SK-N-SH (cell line): ENCODE measurements at regions not wholly inside any gene's neighbourhood (a gene's known extent, or its start where the extent isn't known, plus 50 kb on each side); places are given as distances from the start of the nearest gene placed in this dataset.

Experiments used
- CTCF ChIA-PET: fragments of 300-600, 350-600 bp; formaldehyde crosslinking; extraction: SDS; loops from one replicate; lab custom pipeline; 2021; lab: Yijun Ruan, JAX
- POLR2A ChIA-PET: fragments of 350-600 bp; sonication (Branson Sonifier 250); formaldehyde crosslinking; extraction: SDS; loops from one replicate; lab custom pipeline; 2020; ENCODE audit warnings: antibody characterized with exemption, inconsistent platforms; lab: Yijun Ruan, JAX
- DNase-seq: peaks from one replicate; pipeline ENCODE4 v3.0.0; 2012
- H2AFZ ChIP-seq: fragments of 200-600 bp; sonication (generic); 2 replicates; pipeline ENCODE4 v1.8.1; 2016; ENCODE audit warnings: antibody characterized with exemption, mild to moderate bottlenecking, low read depth
- H3F3A ChIP-seq: fragments of 200-600 bp; sonication (generic); replicated peaks from 2 replicates; pipeline ENCODE3; 2016; ENCODE audit warnings: antibody characterized with exemption, mild to moderate bottlenecking; ENCODE audit not compliant: insufficient read depth
- H3K27ac ChIP-seq, 2 experiments: fragments of 200-500 bp in 1 of 2; fragments of 200-600 bp in 1 of 2; sonication (Bioruptor generic) in 1 of 2; sonication (generic), shearing (Covaris generic) in 1 of 2; 2 replicates each; pipeline versions ENCODE4 v1.5.1 to v1.6.1; 2014 to 2016; ENCODE audit warnings: low read depth in 2 of 2, inconsistent platforms in 1 of 2, low read length in 1 of 2, mild to moderate bottlenecking in 1 of 2, mixed read lengths in 1 of 2
- H3K27me3 ChIP-seq: fragments of 200-600 bp; sonication (generic), shearing (Covaris generic); 2 replicates; pipeline ENCODE4 v1.6.1; 2016; ENCODE audit warnings: mixed run types; ENCODE audit not compliant: insufficient read depth
- H3K36me3 ChIP-seq, 2 experiments: fragments of 200-500 bp in 1 of 2; fragments of 200-600 bp in 1 of 2; sonication (Bioruptor generic) in 1 of 2; sonication (generic) in 1 of 2; replicated peaks in 1 of 2; 2 replicates each; pipeline versions ENCODE3 to v1.5.1; 2014 to 2016; ENCODE audit warnings: low read length in 1 of 2, mild to moderate bottlenecking in 1 of 2; ENCODE audit not compliant: insufficient read depth in 2 of 2, control insufficient read depth in 1 of 2
- H3K4me1 ChIP-seq, 2 experiments: fragments of 200-500 bp in 1 of 2; fragments of 200-600 bp in 1 of 2; sonication (Bioruptor generic) in 1 of 2; sonication (generic), shearing (Covaris generic) in 1 of 2; 2 replicates each; pipeline versions ENCODE4 v1.5.1 to v1.6.1; 2014 to 2016; ENCODE audit warnings: low read depth in 1 of 2, low read length in 1 of 2, mixed run types in 1 of 2; ENCODE audit not compliant: insufficient read depth in 2 of 2, control insufficient read depth in 1 of 2
- H3K4me2 ChIP-seq: fragments of 200-600 bp; sonication (generic), shearing (Covaris generic); 2 replicates; pipeline ENCODE4 v1.6.1; 2017; ENCODE audit warnings: mixed run types
- H3K4me3 ChIP-seq, 2 experiments: fragments of 200-500 bp in 1 of 2; fragments of 200-600 bp in 1 of 2; sonication (Bioruptor generic) in 1 of 2; sonication (generic), shearing (Covaris generic) in 1 of 2; 2 replicates each; pipeline versions ENCODE4 v1.5.1 to v1.8.1; 2014 to 2016; ENCODE audit warnings: low read depth in 2 of 2, inconsistent platforms in 1 of 2, low read length in 1 of 2, mild to moderate bottlenecking in 1 of 2, mixed read lengths in 1 of 2, moderate library complexity in 1 of 2
- H3K79me2 ChIP-seq: fragments of 200-600 bp; sonication (generic); 2 replicates; pipeline ENCODE4 v1.8.1; 2017; ENCODE audit warnings: mild to moderate bottlenecking; ENCODE audit not compliant: insufficient read depth
- H3K9ac ChIP-seq: fragments of 200-600 bp; sonication (generic); 2 replicates; pipeline ENCODE4 v1.6.1; 2017; ENCODE audit warnings: mixed run types
- H3K9me2 ChIP-seq: fragments of 200-600 bp; sonication (generic); 2 replicates; pipeline ENCODE4 v1.6.1; 2017; ENCODE audit warnings: mixed run types
- H3K9me3 ChIP-seq: fragments of 200-600 bp; sonication (generic); 2 replicates; pipeline ENCODE4 v1.6.1; 2017; ENCODE audit warnings: mixed run types, mild to moderate bottlenecking, moderate library complexity
- H4K20me1 ChIP-seq: fragments of 200-600 bp; sonication (generic); 2 replicates; pipeline ENCODE4 v1.6.1; 2017; ENCODE audit warnings: mild to moderate bottlenecking, mixed run types; ENCODE audit not compliant: insufficient read depth
- EP300 ChIP-seq, 2 experiments: IDR thresholded peaks; 2 replicates each; pipeline versions ENCODE4 v1.4.0 to v1.6.1; 2012; ENCODE audit warnings: borderline replicate concordance in 1 of 2, low read depth in 1 of 2, low read length in 1 of 2
- EZH2phosphoT487 ChIP-seq: fragments of 200-600 bp; sonication (generic); IDR thresholded peaks from 2 replicates; pipeline ENCODE4 v1.6.1; 2017; ENCODE audit warnings: low read depth, mixed run types, mild to moderate bottlenecking, antibody characterized with exemption, moderate library complexity, borderline replicate concordance
- GABPA ChIP-seq: IDR thresholded peaks from 2 replicates; pipeline ENCODE4 v1.4.0; 2012; ENCODE audit warnings: low read depth, mild to moderate bottlenecking
- MEF2A ChIP-seq: IDR thresholded peaks from 2 replicates; pipeline ENCODE4 v1.4.0; 2012; ENCODE audit warnings: low read depth, borderline replicate concordance
- MXI1 ChIP-seq: IDR thresholded peaks from 2 replicates; pipeline ENCODE4 v1.6.1; 2012; ENCODE audit warnings: mild to moderate bottlenecking, low read depth, low read length, improper control_type of control experiment
- NRF1 ChIP-seq: IDR thresholded peaks from 2 replicates; pipeline ENCODE4 v1.6.1; 2012; ENCODE audit warnings: low read depth, mild to moderate bottlenecking, low read length
- SMC3 ChIP-seq: IDR thresholded peaks from 2 replicates; pipeline ENCODE4 v1.6.1; 2012; ENCODE audit warnings: low read depth, low read length, improper control_type of control experiment
- TCF12 ChIP-seq: IDR thresholded peaks from 2 replicates; pipeline ENCODE4 v1.4.0; 2012
- TEAD4 ChIP-seq: IDR thresholded peaks from 2 replicates; pipeline ENCODE4 v1.4.0; 2012; ENCODE audit warnings: mild to moderate bottlenecking, borderline replicate concordance; ENCODE audit not compliant: insufficient read depth
- YY1 ChIP-seq: IDR thresholded peaks from 2 replicates; pipeline ENCODE4 v1.4.0; 2012; ENCODE audit warnings: low read depth, mild to moderate bottlenecking
- whole genome bisulfite sequencing: methylation state at CpG from one replicate; pipeline ENCODE4 v1.1.6; 2017; ENCODE audit warnings: low lambda C conversion rate; 5-methylcytosine and 5-hydroxymethylcytosine counted together
- TF ChIP-seq, protein P1 (sequence below): IDR thresholded peaks from 2 replicates; pipeline ENCODE4; 2012
- TF ChIP-seq, protein P2 (sequence below): IDR thresholded peaks from 2 replicates; pipeline ENCODE4 v1.4.0; 2012; ENCODE audit warnings: low read depth, borderline replicate concordance

DNA sequence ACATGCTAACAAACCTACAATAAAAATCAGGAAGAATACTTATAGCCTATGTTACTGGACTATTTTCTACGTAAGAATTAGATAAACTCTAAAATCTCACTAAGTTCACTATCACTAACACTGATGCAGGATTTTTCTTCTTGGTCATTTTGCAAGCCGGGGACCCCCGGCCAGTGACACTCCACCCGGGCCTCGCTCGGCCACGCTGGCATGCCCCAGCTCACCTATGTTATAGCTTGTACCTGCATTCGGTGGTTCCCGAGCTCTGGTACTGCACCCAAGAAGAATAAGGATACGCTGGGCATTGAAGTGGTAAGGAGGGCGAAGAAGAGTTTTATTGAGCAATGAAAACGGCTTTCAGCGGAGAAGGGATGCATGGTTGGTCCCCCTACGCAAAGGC, 245.3 kb upstream of the NBEA start:
- Histone ChIP-seq H3K4me2 (no peak overlapping the region), H2AFZ (no peak overlapping the region), H3K4me3 (no peak overlapping the region), H3K27me3 (no peaks in the 10 kb centered on the region), H3K36me3 (no peaks in the 10 kb centered on the region), H3K9me3 (no peaks in the 10 kb centered on the region), H3K79me2 (no peaks in the 10 kb centered on the region), H3K9me2 (no peaks in the 10 kb centered on the region), H3K4me1 (no peaks in the 10 kb centered on the region), H3K27ac (no peak overlapping the region), H3K9ac (no peak overlapping the region), H3F3A (no peaks in the 10 kb centered on the region), H4K20me1 (no peaks in the 10 kb centered on the region)
- POLR2A ChIA-PET = no interaction called here
- TF ChIP-seq TCF12 (no peak), SMC3 (no peak), GABPA (no peak), TEAD4 (no peak), EP300 (IDR thresholded peaks at IDR 0.05; ENCODE audit: borderline replicate concordance in 1 of 2, low read depth in 1 of 2, low read length in 1 of 2) (no peak), MEF2A (no peak), MXI1 (no peak), EZH2phosphoT487 (no peak), NRF1 (no peak)
- TF ChIP-seq, protein P1, sequence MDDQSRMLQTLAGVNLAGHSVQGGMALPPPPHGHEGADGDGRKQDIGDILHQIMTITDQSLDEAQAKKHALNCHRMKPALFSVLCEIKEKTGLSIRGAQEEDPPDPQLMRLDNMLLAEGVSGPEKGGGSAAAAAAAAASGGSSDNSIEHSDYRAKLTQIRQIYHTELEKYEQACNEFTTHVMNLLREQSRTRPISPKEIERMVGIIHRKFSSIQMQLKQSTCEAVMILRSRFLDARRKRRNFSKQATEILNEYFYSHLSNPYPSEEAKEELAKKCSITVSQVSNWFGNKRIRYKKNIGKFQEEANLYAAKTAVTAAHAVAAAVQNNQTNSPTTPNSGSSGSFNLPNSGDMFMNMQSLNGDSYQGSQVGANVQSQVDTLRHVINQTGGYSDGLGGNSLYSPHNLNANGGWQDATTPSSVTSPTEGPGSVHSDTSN = no peak
- TF ChIP-seq, protein P2, sequence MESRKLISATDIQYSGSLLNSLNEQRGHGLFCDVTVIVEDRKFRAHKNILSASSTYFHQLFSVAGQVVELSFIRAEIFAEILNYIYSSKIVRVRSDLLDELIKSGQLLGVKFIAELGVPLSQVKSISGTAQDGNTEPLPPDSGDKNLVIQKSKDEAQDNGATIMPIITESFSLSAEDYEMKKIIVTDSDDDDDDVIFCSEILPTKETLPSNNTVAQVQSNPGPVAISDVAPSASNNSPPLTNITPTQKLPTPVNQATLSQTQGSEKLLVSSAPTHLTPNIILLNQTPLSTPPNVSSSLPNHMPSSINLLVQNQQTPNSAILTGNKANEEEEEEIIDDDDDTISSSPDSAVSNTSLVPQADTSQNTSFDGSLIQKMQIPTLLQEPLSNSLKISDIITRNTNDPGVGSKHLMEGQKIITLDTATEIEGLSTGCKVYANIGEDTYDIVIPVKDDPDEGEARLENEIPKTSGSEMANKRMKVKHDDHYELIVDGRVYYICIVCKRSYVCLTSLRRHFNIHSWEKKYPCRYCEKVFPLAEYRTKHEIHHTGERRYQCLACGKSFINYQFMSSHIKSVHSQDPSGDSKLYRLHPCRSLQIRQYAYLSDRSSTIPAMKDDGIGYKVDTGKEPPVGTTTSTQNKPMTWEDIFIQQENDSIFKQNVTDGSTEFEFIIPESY = no peak
- DNase-seq = no peak
- CTCF ChIA-PET = no interaction called here
- WGBS = 89% methylated on average over 14 of the region's 14 CpGs

DNA sequence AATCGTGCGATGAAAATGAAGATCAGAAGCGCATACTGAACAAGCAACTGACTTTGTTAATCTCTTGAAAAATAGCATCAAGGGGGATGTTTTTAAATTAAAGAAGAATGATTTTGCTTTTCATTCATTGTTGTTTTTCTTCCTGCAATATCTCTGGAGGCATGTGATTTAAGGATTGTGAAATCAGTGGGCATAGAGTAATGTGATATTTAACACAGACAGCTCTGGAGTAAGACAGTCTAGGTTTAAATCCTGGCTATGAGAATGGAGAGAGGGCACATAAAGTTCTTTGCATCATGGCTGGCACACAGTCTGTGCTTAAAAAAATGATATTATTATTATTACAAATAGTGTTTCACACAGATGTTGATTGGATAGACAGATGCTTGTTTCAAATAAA, 243.1 kb upstream of the NBEA start:
- DNase-seq = no peak
- POLR2A ChIA-PET = no interaction called here
- Histone ChIP-seq H3K9me3 (no peaks in the 10 kb centered on the region), H2AFZ (no peak overlapping the region), H3K4me1 (no peaks in the 10 kb centered on the region), H4K20me1 (no peaks in the 10 kb centered on the region)
- TF ChIP-seq YY1 = no peak
- TF ChIP-seq, all 33 proteins: peak for 0
- WGBS = 96% methylated on average over 3 of the region's 3 CpGs
- Histone ChIP-seq H3K27me3 (no peaks in the 10 kb centered on the region), H3K9ac (no peak overlapping the region), H3K4me2 (no peak overlapping the region), H3K4me3 (no peak overlapping the region), H3K9me2 (no peaks in the 10 kb centered on the region), H3F3A (no peaks in the 10 kb centered on the region), H3K79me2 (no peaks in the 10 kb centered on the region), H3K27ac (no peak overlapping the region), H3K36me3 (no peaks in the 10 kb centered on the region)
- CTCF ChIA-PET = interaction anchor here (1.4 kb wide), 1 partner anchor 20 kb away, joined by 4 read pairs; no protein-coding TSS in a partner anchor
